ENCODE measurements at regions not wholly inside any gene's neighbourhood (a gene's known extent, or its start where the extent isn't known, plus 50 kb on each side); places are given as distances from the start of the nearest gene placed in this dataset.

GRCh38 chr6:138576313-138576712 is 77.0 kb upstream of the NHSL1 start:
- TF ChIP-seq CTCF (IDR thresholded peaks at IDR 0.05; ENCODE audit: extremely low read depth in 1 of 2, insufficient read depth in 1 of 2, low read depth in 1 of 2, low read length in 2 of 2) (no peak), EZH2 (IDR thresholded peaks at IDR 0.05; ENCODE audit: borderline replicate concordance, low read depth, low read length, severe bottlenecking) (no peak), POLR2A (IDR thresholded peaks at IDR 0.05; ENCODE audit: low read depth, low read length) (no peak), MAX (IDR thresholded peaks at IDR 0.05; ENCODE audit: insufficient read depth, insufficient read length) (no peak), POLR2AphosphoS5 (IDR thresholded peaks at IDR 0.05; ENCODE audit: insufficient read depth, low read depth, low read length) (no peak), JUN (IDR thresholded peaks at IDR 0.05; ENCODE audit: borderline replicate concordance, insufficient read depth, insufficient read length, low read depth) (no peak), MYC (IDR thresholded peaks at IDR 0.05; ENCODE audit: low read depth, low read length) (no peak), FOS (IDR thresholded peaks at IDR 0.05; ENCODE audit: borderline replicate concordance, insufficient read depth, low read length) (no peak)

Measured in endothelial cell of umbilical vein (primary cell).